ENCODE measurements at regions not wholly inside any gene's neighbourhood (a gene's known extent, or its start where the extent isn't known, plus 50 kb on each side); places are given as distances from the start of the nearest gene placed in this dataset.

DNA sequence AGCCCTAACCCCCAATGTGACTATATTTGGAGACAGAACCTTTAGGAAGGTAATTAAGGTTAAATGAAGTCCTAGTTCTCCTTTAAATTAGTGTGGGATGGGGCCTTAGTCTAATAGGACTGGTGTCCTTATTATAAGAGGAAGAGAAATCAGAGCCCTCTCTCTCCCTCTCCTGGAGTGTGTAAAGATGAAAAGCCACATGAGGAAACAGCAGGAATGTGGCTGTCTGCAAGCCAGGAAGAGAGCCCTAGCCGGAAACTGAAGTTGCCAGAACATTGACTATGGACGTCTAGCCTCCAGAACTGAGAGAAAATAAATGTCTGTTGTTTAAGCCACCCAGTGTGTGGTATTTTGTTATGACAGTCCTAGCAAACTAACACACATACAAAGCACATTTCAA is 802.9 kb upstream of the AMELY start:
- TF ChIP-seq, protein P1, sequence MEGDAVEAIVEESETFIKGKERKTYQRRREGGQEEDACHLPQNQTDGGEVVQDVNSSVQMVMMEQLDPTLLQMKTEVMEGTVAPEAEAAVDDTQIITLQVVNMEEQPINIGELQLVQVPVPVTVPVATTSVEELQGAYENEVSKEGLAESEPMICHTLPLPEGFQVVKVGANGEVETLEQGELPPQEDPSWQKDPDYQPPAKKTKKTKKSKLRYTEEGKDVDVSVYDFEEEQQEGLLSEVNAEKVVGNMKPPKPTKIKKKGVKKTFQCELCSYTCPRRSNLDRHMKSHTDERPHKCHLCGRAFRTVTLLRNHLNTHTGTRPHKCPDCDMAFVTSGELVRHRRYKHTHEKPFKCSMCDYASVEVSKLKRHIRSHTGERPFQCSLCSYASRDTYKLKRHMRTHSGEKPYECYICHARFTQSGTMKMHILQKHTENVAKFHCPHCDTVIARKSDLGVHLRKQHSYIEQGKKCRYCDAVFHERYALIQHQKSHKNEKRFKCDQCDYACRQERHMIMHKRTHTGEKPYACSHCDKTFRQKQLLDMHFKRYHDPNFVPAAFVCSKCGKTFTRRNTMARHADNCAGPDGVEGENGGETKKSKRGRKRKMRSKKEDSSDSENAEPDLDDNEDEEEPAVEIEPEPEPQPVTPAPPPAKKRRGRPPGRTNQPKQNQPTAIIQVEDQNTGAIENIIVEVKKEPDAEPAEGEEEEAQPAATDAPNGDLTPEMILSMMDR (IDR thresholded peaks at IDR 0.05 in 8 of 11, conservative IDR thresholded peaks at IDR 0.05 in 3 of 11): no peak
- TF ChIP-seq POLR2AphosphoS5 (IDR thresholded peaks at IDR 0.05) (no peak), POLR2A (IDR thresholded peaks at IDR 0.05) (no peak)
